ENCODE measurements at regions not wholly inside any gene's neighbourhood (a gene's known extent, or its start where the extent isn't known, plus 50 kb on each side); places are given as distances from the start of the nearest gene placed in this dataset.
A peak's percentile ranks its signal among the peaks of the same experiment; 100 is the strongest.

- TF ChIP-seq YY1 (IDR thresholded peaks at IDR 0.05; ENCODE audit: insufficient read depth, insufficient read length) (no peak), ZNF274 (IDR thresholded peaks at IDR 0.05; ENCODE audit: low read depth, low read length) (no peak), SUZ12 (IDR thresholded peaks at IDR 0.05; ENCODE audit: extremely low read depth, insufficient read depth, insufficient read length) (peak; percentile 19)
- peak overlapping the region; percentile 69 for H3K4me3 ChIP-seq (ENCODE audit: insufficient read length, low read depth)
- H3K9me3 ChIP-seq (ENCODE audit: insufficient read depth, low read length), result no peaks in the 10 kb centered on the region
- H3K36me3 ChIP-seq (ENCODE audit: insufficient read depth, insufficient read length, low read length), result no peaks in the 10 kb centered on the region
- DNase-seq (ENCODE audit: low read depth, low spot score), result peak; percentile 11
- H3K4me1 ChIP-seq (ENCODE audit: insufficient read depth, insufficient read length), result no peaks in the 10 kb centered on the region
- peaks cover 27% of the 10 kb centered on the region for H3K27me3 ChIP-seq (ENCODE audit: insufficient read depth, insufficient read length)
- peak overlapping the region; percentile 76 for H3K9ac ChIP-seq (ENCODE audit: insufficient read length, low read depth)
Measured at GRCh38 chr4:180059216-180059881, 2183.9 kb upstream of the TENM3 start.

GRCh38 chr4:180060159-180060889 lies 2182.9 kb upstream of the TENM3 start:
- H3K4me1 ChIP-seq (ENCODE audit: insufficient read depth, insufficient read length), result no peaks in the 10 kb centered on the region
- TF ChIP-seq YY1 (IDR thresholded peaks at IDR 0.05; ENCODE audit: insufficient read depth, insufficient read length), result no peak
- TF ChIP-seq ZNF274 (IDR thresholded peaks at IDR 0.05; ENCODE audit: low read depth, low read length), result no peak
- TF ChIP-seq SUZ12 (IDR thresholded peaks at IDR 0.05; ENCODE audit: extremely low read depth, insufficient read depth, insufficient read length), result no peak
- no peak overlapping the region for H3K9ac ChIP-seq (ENCODE audit: insufficient read length, low read depth)
- H3K4me3 ChIP-seq (ENCODE audit: insufficient read length, low read depth), result no peak overlapping the region
- H3K36me3 ChIP-seq (ENCODE audit: insufficient read depth, insufficient read length, low read length), result no peaks in the 10 kb centered on the region
- no peaks in the 10 kb centered on the region for H3K9me3 ChIP-seq (ENCODE audit: insufficient read depth, low read length)
- H3K27me3 ChIP-seq (ENCODE audit: insufficient read depth, insufficient read length), result peaks cover 27% of the 10 kb centered on the region
- DNase-seq (ENCODE audit: low read depth, low spot score), result no peak

GRCh38 chr4:180081072-180081471 lies 2162.1 kb upstream of the TENM3 start:
- Histone ChIP-seq H3K36me3 (ENCODE audit: insufficient read depth, insufficient read length, low read length) (no peaks in the 10 kb centered on the region), H3K9me3 (ENCODE audit: insufficient read depth, low read length) (no peaks in the 10 kb centered on the region), H3K9ac (ENCODE audit: insufficient read length, low read depth) (no peak overlapping the region), H3K4me3 (ENCODE audit: insufficient read length, low read depth) (no peak overlapping the region), H3K27me3 (ENCODE audit: insufficient read depth, insufficient read length) (no peaks in the 10 kb centered on the region), H3K4me1 (ENCODE audit: insufficient read depth, insufficient read length) (no peaks in the 10 kb centered on the region)
- TF ChIP-seq SUZ12 (IDR thresholded peaks at IDR 0.05; ENCODE audit: extremely low read depth, insufficient read depth, insufficient read length) (no peak), ZNF274 (IDR thresholded peaks at IDR 0.05; ENCODE audit: low read depth, low read length) (no peak), YY1 (IDR thresholded peaks at IDR 0.05; ENCODE audit: insufficient read depth, insufficient read length) (no peak)
- no peak for DNase-seq (ENCODE audit: low read depth, low spot score)

- TF ChIP-seq ZNF274 (IDR thresholded peaks at IDR 0.05; ENCODE audit: low read depth, low read length) (no peak), SUZ12 (IDR thresholded peaks at IDR 0.05; ENCODE audit: extremely low read depth, insufficient read depth, insufficient read length) (no peak), YY1 (IDR thresholded peaks at IDR 0.05; ENCODE audit: insufficient read depth, insufficient read length) (no peak)
- Histone ChIP-seq H3K4me1 (ENCODE audit: insufficient read depth, insufficient read length) (no peaks in the 10 kb centered on the region), H3K9me3 (ENCODE audit: insufficient read depth, low read length) (no peaks in the 10 kb centered on the region), H3K9ac (ENCODE audit: insufficient read length, low read depth) (no peak overlapping the region), H3K4me3 (ENCODE audit: insufficient read length, low read depth) (no peak overlapping the region), H3K27me3 (ENCODE audit: insufficient read depth, insufficient read length) (no peaks in the 10 kb centered on the region), H3K36me3 (ENCODE audit: insufficient read depth, insufficient read length, low read length) (no peaks in the 10 kb centered on the region)
- DNase-seq (ENCODE audit: low read depth, low spot score), result no peak
Measured at GRCh38 chr4:180084561-180084960, 2158.6 kb upstream of the TENM3 start.

GRCh38 chr4:180086480-180087190 lies 2156.6 kb upstream of the TENM3 start:
- no peak for TF ChIP-seq YY1 (IDR thresholded peaks at IDR 0.05; ENCODE audit: insufficient read depth, insufficient read length)
- TF ChIP-seq ZNF274 (IDR thresholded peaks at IDR 0.05; ENCODE audit: low read depth, low read length), result no peak
- TF ChIP-seq SUZ12 (IDR thresholded peaks at IDR 0.05; ENCODE audit: extremely low read depth, insufficient read depth, insufficient read length), result no peak
- Histone ChIP-seq H3K4me1 (ENCODE audit: insufficient read depth, insufficient read length) (no peaks in the 10 kb centered on the region), H3K36me3 (ENCODE audit: insufficient read depth, insufficient read length, low read length) (no peaks in the 10 kb centered on the region), H3K27me3 (ENCODE audit: insufficient read depth, insufficient read length) (no peaks in the 10 kb centered on the region), H3K9me3 (ENCODE audit: insufficient read depth, low read length) (no peaks in the 10 kb centered on the region), H3K4me3 (ENCODE audit: insufficient read length, low read depth) (no peak overlapping the region), H3K9ac (ENCODE audit: insufficient read length, low read depth) (no peak overlapping the region)
- no peak for DNase-seq (ENCODE audit: low read depth, low spot score)

GRCh38 chr4:180098586-180098985 lies 2144.6 kb upstream of the TENM3 start:
- no peaks in the 10 kb centered on the region for H3K9me3 ChIP-seq (ENCODE audit: insufficient read depth, low read length)
- TF ChIP-seq SUZ12 (IDR thresholded peaks at IDR 0.05; ENCODE audit: extremely low read depth, insufficient read depth, insufficient read length) (no peak), ZNF274 (IDR thresholded peaks at IDR 0.05; ENCODE audit: low read depth, low read length) (no peak), YY1 (IDR thresholded peaks at IDR 0.05; ENCODE audit: insufficient read depth, insufficient read length) (no peak)
- no peak for DNase-seq (ENCODE audit: low read depth, low spot score)

GRCh38 chr4:180099957-180100356 lies 2143.2 kb upstream of the TENM3 start:
- Histone ChIP-seq H3K4me3 (ENCODE audit: insufficient read length, low read depth) (no peak overlapping the region), H3K27me3 (ENCODE audit: insufficient read depth, insufficient read length) (no peaks in the 10 kb centered on the region), H3K9ac (ENCODE audit: insufficient read length, low read depth) (no peak overlapping the region), H3K4me1 (ENCODE audit: insufficient read depth, insufficient read length) (no peaks in the 10 kb centered on the region), H3K9me3 (ENCODE audit: insufficient read depth, low read length) (no peaks in the 10 kb centered on the region), H3K36me3 (ENCODE audit: insufficient read depth, insufficient read length, low read length) (no peaks in the 10 kb centered on the region)
- no peak for DNase-seq (ENCODE audit: low read depth, low spot score)
- TF ChIP-seq ZNF274 (IDR thresholded peaks at IDR 0.05; ENCODE audit: low read depth, low read length), result no peak
- TF ChIP-seq SUZ12 (IDR thresholded peaks at IDR 0.05; ENCODE audit: extremely low read depth, insufficient read depth, insufficient read length), result no peak
- no peak for TF ChIP-seq YY1 (IDR thresholded peaks at IDR 0.05; ENCODE audit: insufficient read depth, insufficient read length)

More at GRCh38 chr4:180098586-180098985, 2144.6 kb upstream of the TENM3 start:
- H3K4me1 ChIP-seq (ENCODE audit: insufficient read depth, insufficient read length), result no peaks in the 10 kb centered on the region
- no peak overlapping the region for H3K4me3 ChIP-seq (ENCODE audit: insufficient read length, low read depth)
- no peak overlapping the region for H3K9ac ChIP-seq (ENCODE audit: insufficient read length, low read depth)
- no peaks in the 10 kb centered on the region for H3K36me3 ChIP-seq (ENCODE audit: insufficient read depth, insufficient read length, low read length)
- no peaks in the 10 kb centered on the region for H3K27me3 ChIP-seq (ENCODE audit: insufficient read depth, insufficient read length)

Data from NT2/D1 (cell line).